ENCODE measurements at regions not wholly inside any gene's neighbourhood (a gene's known extent, or its start where the extent isn't known, plus 50 kb on each side); places are given as distances from the start of the nearest gene placed in this dataset.

- TF ChIP-seq POLR2A (IDR thresholded peaks at IDR 0.05; ENCODE audit: low read length) (no peak), GATA1 (IDR thresholded peaks at IDR 0.05; ENCODE audit: low read depth, low read length) (no peak)
These were observed 443.3 kb downstream of the GBA3 start for GRCh38 chr4:23135792-23136645.

Data from erythroblast (primary cell).